ENCODE measurements at regions not wholly inside any gene's neighbourhood (a gene's known extent, or its start where the extent isn't known, plus 50 kb on each side); places are given as distances from the start of the nearest gene placed in this dataset.

- peak in 1 of 2 experiments; percentile 70 for DNase-seq (ENCODE audit: low read depth in 1 of 2, low spot score in 1 of 2)
- no peak overlapping the region for H3K4me3 ChIP-seq (replicated peaks; ENCODE audit: insufficient read depth, low read length)
- H3K27me3 ChIP-seq (ENCODE audit: insufficient read depth, poor library complexity, severe bottlenecking): no peaks in the 10 kb centered on the region
- peak; percentile 93 for TF ChIP-seq SPI1 (IDR thresholded peaks at IDR 0.05; ENCODE audit: borderline replicate concordance, low read depth)
- TF ChIP-seq, protein P1, sequence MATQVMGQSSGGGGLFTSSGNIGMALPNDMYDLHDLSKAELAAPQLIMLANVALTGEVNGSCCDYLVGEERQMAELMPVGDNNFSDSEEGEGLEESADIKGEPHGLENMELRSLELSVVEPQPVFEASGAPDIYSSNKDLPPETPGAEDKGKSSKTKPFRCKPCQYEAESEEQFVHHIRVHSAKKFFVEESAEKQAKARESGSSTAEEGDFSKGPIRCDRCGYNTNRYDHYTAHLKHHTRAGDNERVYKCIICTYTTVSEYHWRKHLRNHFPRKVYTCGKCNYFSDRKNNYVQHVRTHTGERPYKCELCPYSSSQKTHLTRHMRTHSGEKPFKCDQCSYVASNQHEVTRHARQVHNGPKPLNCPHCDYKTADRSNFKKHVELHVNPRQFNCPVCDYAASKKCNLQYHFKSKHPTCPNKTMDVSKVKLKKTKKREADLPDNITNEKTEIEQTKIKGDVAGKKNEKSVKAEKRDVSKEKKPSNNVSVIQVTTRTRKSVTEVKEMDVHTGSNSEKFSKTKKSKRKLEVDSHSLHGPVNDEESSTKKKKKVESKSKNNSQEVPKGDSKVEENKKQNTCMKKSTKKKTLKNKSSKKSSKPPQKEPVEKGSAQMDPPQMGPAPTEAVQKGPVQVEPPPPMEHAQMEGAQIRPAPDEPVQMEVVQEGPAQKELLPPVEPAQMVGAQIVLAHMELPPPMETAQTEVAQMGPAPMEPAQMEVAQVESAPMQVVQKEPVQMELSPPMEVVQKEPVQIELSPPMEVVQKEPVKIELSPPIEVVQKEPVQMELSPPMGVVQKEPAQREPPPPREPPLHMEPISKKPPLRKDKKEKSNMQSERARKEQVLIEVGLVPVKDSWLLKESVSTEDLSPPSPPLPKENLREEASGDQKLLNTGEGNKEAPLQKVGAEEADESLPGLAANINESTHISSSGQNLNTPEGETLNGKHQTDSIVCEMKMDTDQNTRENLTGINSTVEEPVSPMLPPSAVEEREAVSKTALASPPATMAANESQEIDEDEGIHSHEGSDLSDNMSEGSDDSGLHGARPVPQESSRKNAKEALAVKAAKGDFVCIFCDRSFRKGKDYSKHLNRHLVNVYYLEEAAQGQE (IDR thresholded peaks at IDR 0.05; ENCODE audit: insufficient replicate concordance, low read depth): no peak
- TF ChIP-seq, protein P2, sequence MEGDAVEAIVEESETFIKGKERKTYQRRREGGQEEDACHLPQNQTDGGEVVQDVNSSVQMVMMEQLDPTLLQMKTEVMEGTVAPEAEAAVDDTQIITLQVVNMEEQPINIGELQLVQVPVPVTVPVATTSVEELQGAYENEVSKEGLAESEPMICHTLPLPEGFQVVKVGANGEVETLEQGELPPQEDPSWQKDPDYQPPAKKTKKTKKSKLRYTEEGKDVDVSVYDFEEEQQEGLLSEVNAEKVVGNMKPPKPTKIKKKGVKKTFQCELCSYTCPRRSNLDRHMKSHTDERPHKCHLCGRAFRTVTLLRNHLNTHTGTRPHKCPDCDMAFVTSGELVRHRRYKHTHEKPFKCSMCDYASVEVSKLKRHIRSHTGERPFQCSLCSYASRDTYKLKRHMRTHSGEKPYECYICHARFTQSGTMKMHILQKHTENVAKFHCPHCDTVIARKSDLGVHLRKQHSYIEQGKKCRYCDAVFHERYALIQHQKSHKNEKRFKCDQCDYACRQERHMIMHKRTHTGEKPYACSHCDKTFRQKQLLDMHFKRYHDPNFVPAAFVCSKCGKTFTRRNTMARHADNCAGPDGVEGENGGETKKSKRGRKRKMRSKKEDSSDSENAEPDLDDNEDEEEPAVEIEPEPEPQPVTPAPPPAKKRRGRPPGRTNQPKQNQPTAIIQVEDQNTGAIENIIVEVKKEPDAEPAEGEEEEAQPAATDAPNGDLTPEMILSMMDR (IDR thresholded peaks at IDR 0.05; ENCODE audit: insufficient read depth, low read length): no peak
- no peak for TF ChIP-seq GABPA (IDR thresholded peaks at IDR 0.05; ENCODE audit: low read depth)
- no peak for TF ChIP-seq POLR2AphosphoS5 (IDR thresholded peaks at IDR 0.05; ENCODE audit: low read depth)
- no peak overlapping the region for H3K27ac ChIP-seq (replicated peaks)
These were observed 169.9 kb downstream of the MC4R start for GRCh38 chr18:60202708-60203107.

- H3K27ac ChIP-seq (replicated peaks): no peak overlapping the region
- DNase-seq (ENCODE audit: low read depth in 1 of 2, low spot score in 1 of 2): no peak
- H3K27me3 ChIP-seq (ENCODE audit: insufficient read depth, poor library complexity, severe bottlenecking): no peaks in the 10 kb centered on the region
- TF ChIP-seq, protein P2 (IDR thresholded peaks at IDR 0.05; ENCODE audit: insufficient read depth, low read length): no peak
- TF ChIP-seq POLR2AphosphoS5 (IDR thresholded peaks at IDR 0.05; ENCODE audit: low read depth) (no peak), GABPA (IDR thresholded peaks at IDR 0.05; ENCODE audit: low read depth) (no peak), SPI1 (IDR thresholded peaks at IDR 0.05; ENCODE audit: borderline replicate concordance, low read depth) (no peak)
- TF ChIP-seq, protein P1 (IDR thresholded peaks at IDR 0.05; ENCODE audit: insufficient replicate concordance, low read depth): no peak
- no peak overlapping the region for H3K4me3 ChIP-seq (replicated peaks; ENCODE audit: insufficient read depth, low read length)
These were observed 172.0 kb downstream of the MC4R start for GRCh38 chr18:60200558-60200957.

GRCh38 chr18:60199505-60199904, 173.1 kb downstream of the MC4R start:
- DNase-seq (ENCODE audit: low read depth in 1 of 2, low spot score in 1 of 2): no peak
- H3K4me3 ChIP-seq (replicated peaks; ENCODE audit: insufficient read depth, low read length): no peak overlapping the region
- TF ChIP-seq, protein P1 (IDR thresholded peaks at IDR 0.05; ENCODE audit: insufficient replicate concordance, low read depth): no peak
- TF ChIP-seq, protein P2 (IDR thresholded peaks at IDR 0.05; ENCODE audit: insufficient read depth, low read length): no peak
- TF ChIP-seq POLR2AphosphoS5 (IDR thresholded peaks at IDR 0.05; ENCODE audit: low read depth) (no peak), GABPA (IDR thresholded peaks at IDR 0.05; ENCODE audit: low read depth) (no peak), SPI1 (IDR thresholded peaks at IDR 0.05; ENCODE audit: borderline replicate concordance, low read depth) (no peak)
- H3K27me3 ChIP-seq (ENCODE audit: insufficient read depth, poor library complexity, severe bottlenecking): no peaks in the 10 kb centered on the region
- no peak overlapping the region for H3K27ac ChIP-seq (replicated peaks)

Data from HL-60 (cell line).